ENCODE measurements at regions not wholly inside any gene's neighbourhood (a gene's known extent, or its start where the extent isn't known, plus 50 kb on each side); places are given as distances from the start of the nearest gene placed in this dataset.

- TF ChIP-seq CTCF (conservative IDR thresholded peaks at IDR 0.05) (no peak), ZFX (IDR thresholded peaks at IDR 0.05) (no peak)
Measured at GRCh38 chr5:135747824-135748223, 86.6 kb upstream of the SLC25A48 start.
